ENCODE measurements at regions not wholly inside any gene's neighbourhood (a gene's known extent, or its start where the extent isn't known, plus 50 kb on each side); places are given as distances from the start of the nearest gene placed in this dataset.

DNA sequence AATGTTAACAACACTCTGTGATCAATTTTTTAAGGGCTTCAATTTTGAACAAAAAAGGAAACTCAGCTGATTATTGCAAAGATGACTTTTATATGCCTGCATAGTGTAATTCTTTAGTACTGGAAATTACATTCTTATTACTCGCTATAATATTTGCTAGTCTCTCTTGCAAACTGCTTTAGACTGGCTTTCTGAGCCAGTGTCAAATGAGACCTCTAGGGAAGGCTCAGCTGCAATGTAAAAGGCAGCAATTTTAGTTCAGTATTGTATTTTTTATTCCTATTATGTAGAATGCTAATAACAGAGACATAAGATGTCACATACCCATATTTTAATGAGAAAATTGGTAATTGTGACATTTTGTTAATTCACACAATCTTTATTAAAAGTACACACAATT, 338.1 kb upstream of the LYPLAL1 start:
- FAIRE-seq = no peak
- TF ChIP-seq, protein P1, sequence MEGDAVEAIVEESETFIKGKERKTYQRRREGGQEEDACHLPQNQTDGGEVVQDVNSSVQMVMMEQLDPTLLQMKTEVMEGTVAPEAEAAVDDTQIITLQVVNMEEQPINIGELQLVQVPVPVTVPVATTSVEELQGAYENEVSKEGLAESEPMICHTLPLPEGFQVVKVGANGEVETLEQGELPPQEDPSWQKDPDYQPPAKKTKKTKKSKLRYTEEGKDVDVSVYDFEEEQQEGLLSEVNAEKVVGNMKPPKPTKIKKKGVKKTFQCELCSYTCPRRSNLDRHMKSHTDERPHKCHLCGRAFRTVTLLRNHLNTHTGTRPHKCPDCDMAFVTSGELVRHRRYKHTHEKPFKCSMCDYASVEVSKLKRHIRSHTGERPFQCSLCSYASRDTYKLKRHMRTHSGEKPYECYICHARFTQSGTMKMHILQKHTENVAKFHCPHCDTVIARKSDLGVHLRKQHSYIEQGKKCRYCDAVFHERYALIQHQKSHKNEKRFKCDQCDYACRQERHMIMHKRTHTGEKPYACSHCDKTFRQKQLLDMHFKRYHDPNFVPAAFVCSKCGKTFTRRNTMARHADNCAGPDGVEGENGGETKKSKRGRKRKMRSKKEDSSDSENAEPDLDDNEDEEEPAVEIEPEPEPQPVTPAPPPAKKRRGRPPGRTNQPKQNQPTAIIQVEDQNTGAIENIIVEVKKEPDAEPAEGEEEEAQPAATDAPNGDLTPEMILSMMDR (IDR thresholded peaks at IDR 0.05; ENCODE audit: insufficient read depth, low read length, severe bottlenecking) = no peak
- Histone ChIP-seq H3K4me3 (ENCODE audit: low read depth, low read length) (no peak overlapping the region), H3K36me3 (ENCODE audit: control insufficient read depth, insufficient read depth, low read length) (no peaks in the 10 kb centered on the region), H3K27me3 (ENCODE audit: control insufficient read depth, insufficient read depth, low read length) (no peaks in the 10 kb centered on the region)
- DNase-seq (ENCODE audit: low read depth) = no peak

DNA sequence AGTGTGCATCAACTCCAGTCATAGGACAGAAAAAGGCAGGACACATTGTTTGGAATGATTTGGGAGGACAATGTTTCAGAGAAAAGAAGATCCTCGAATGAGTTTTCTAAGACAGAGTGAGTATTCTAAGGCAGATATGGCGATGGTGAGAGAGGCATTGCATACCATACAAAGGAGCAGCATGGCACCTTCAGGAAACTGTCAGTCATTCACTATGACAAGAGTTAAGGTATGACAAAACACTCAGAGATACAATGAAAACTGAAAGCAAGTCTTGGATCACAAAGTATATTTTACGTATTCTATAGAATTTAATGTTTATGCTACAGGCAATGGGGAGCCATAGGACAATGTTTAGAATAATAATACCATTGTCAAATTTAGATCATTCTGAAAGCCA, 337.4 kb upstream of the LYPLAL1 start:
- Histone ChIP-seq H3K27me3 (ENCODE audit: control insufficient read depth, insufficient read depth, low read length) (no peaks in the 10 kb centered on the region), H3K4me3 (ENCODE audit: low read depth, low read length) (no peak overlapping the region), H3K36me3 (ENCODE audit: control insufficient read depth, insufficient read depth, low read length) (no peaks in the 10 kb centered on the region)
- no peak for DNase-seq (ENCODE audit: low read depth)
- no peak for FAIRE-seq
- TF ChIP-seq, protein P1 (IDR thresholded peaks at IDR 0.05; ENCODE audit: insufficient read depth, low read length, severe bottlenecking) = no peak

DNA sequence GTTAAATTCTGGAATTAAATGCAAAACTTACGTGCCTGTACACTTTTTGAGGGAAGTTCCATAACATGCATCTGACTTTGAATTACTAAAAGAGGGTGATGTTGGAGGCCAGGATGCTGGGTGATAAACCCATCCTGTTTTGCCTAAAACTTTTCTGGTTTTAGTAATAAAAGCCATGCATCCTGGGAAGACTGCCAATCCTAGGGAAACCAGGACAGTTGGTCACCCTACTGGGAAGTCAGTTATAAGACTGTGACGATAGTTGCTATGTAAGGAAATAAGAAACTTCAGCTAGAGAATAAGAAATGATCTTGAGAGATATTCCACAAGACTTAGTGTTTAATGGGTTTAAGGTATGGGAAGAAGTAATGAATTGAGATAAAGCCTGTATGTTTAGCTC, 336.6 kb upstream of the LYPLAL1 start:
- Histone ChIP-seq H3K27me3 (ENCODE audit: control insufficient read depth, insufficient read depth, low read length) (no peaks in the 10 kb centered on the region), H3K36me3 (ENCODE audit: control insufficient read depth, insufficient read depth, low read length) (no peaks in the 10 kb centered on the region), H3K4me3 (ENCODE audit: low read depth, low read length) (no peak overlapping the region)
- DNase-seq (ENCODE audit: low read depth) (no peak), FAIRE-seq (no peak)
- TF ChIP-seq, protein P1 (IDR thresholded peaks at IDR 0.05; ENCODE audit: insufficient read depth, low read length, severe bottlenecking) = no peak

DNA sequence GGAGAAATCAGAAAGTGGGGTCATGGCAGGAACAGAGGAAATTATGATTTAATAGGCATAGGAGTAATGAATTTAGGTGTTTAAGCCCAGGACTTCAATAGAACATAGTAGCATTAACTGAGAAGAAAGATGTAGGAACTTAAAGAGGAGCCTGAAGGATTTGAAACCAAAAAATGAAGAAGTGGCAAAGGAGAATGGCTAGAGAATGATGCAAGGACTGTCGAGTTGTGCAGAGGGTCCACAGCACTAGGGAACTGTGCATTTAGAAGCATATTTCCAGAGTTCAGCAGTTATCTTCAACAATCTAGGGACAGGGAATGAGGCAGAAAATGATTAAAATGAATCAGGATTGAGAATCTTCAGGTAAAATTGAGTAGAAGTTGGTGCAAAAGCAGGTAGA, 328.1 kb upstream of the LYPLAL1 start:
- no peaks in the 10 kb centered on the region for H3K27me3 ChIP-seq (ENCODE audit: control insufficient read depth, insufficient read depth, low read length)
- TF ChIP-seq, protein P1 (IDR thresholded peaks at IDR 0.05; ENCODE audit: insufficient read depth, low read length, severe bottlenecking) = no peak
- no peaks in the 10 kb centered on the region for H3K36me3 ChIP-seq (ENCODE audit: control insufficient read depth, insufficient read depth, low read length)
- H3K4me3 ChIP-seq (ENCODE audit: low read depth, low read length) = no peak overlapping the region
- FAIRE-seq = no peak
- no peak for DNase-seq (ENCODE audit: low read depth)

DNA sequence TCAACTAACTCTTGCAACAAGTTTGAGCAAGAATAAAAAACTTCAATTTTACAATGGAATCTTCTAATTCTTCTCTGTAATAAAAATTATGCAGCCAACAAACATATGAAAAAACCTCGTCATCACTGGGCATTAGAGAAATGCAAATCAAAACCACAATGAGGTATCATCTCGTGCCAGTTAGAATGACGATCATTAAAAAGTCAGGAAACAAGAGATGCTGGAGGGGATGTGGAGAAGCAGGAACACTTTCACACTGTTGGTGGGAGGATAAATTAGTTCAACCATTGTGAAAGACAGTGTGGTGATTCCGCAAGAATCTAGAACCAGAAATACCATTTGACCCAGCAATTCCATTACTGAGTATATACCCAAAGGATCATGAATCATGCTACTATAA, 327.5 kb upstream of the LYPLAL1 start:
- FAIRE-seq = no peak
- no peaks in the 10 kb centered on the region for H3K36me3 ChIP-seq (ENCODE audit: control insufficient read depth, insufficient read depth, low read length)
- H3K4me3 ChIP-seq (ENCODE audit: low read depth, low read length) = no peak overlapping the region
- no peak for DNase-seq (ENCODE audit: low read depth)
- H3K27me3 ChIP-seq (ENCODE audit: control insufficient read depth, insufficient read depth, low read length) = no peaks in the 10 kb centered on the region
- TF ChIP-seq, protein P1 (IDR thresholded peaks at IDR 0.05; ENCODE audit: insufficient read depth, low read length, severe bottlenecking) = no peak

DNA sequence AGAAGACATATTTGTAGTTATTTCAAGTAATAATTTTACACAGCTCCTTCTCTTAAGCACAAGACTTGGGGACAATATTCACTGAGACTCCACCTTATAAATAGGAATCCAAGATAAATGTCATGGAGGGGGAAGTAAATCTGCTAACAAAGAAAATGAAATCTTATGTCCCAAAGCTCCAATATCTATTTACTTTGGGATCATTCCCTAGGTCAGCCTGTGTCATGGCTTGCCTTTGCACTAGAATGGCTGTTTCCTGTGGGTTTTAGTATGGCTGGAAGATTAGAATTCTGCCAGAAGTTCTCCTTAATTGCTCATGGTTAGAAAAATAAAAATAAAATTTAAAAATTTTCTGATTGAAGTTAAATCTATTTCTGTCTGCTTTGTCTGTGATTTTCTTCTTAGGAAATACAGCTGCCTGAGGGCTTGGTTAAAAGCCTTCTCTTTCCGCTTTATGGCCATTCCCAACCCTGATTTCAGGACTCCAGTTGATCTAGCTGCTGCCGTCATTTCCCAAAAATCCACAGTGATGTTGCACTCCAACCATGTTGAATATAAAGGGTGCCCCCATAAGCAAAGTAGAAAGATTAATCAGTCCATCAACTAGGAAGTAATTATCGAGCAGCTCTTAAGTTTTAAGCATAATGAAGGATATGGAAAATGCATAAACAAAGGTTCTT, 326.4 kb upstream of the LYPLAL1 start:
- H3K4me3 ChIP-seq (ENCODE audit: low read depth, low read length) = no peak overlapping the region
- FAIRE-seq = no peak
- no peak for DNase-seq (ENCODE audit: low read depth)
- no peaks in the 10 kb centered on the region for H3K27me3 ChIP-seq (ENCODE audit: control insufficient read depth, insufficient read depth, low read length)
- no peaks in the 10 kb centered on the region for H3K36me3 ChIP-seq (ENCODE audit: control insufficient read depth, insufficient read depth, low read length)
- TF ChIP-seq, protein P1 (IDR thresholded peaks at IDR 0.05; ENCODE audit: insufficient read depth, low read length, severe bottlenecking) = no peak

Data from bronchial epithelial cell (primary cell).